Rectal smooth muscle tissue (tissue), 1 donor: ENCODE measurements at regions not wholly inside any gene's neighbourhood (a gene's known extent, or its start where the extent isn't known, plus 50 kb on each side); places are given as distances from the start of the nearest gene placed in this dataset.

Source experiments
- H3K27ac ChIP-seq: one replicate; pipeline ENCODE4 v1.7.0; 2013; ENCODE audit warnings: low read depth, low read length, inconsistent platforms
- H3K27me3 ChIP-seq: one replicate; pipeline ENCODE4 v1.7.0; 2013; ENCODE audit warnings: low read length; ENCODE audit not compliant: control insufficient read depth, insufficient read depth
- H3K36me3 ChIP-seq: one replicate; pipeline ENCODE4 v1.7.0; 2013; ENCODE audit warnings: low read length; ENCODE audit not compliant: control insufficient read depth, insufficient read depth
- H3K4me1 ChIP-seq: one replicate; pipeline ENCODE4 v1.7.0; 2013; ENCODE audit warnings: low read length; ENCODE audit not compliant: control insufficient read depth, insufficient read depth
- H3K4me3 ChIP-seq: one replicate; pipeline ENCODE4 v1.7.0; 2013; ENCODE audit warnings: low read length
- H3K9ac ChIP-seq: one replicate; pipeline ENCODE4 v1.7.0; 2013; ENCODE audit warnings: low read length

DNA sequence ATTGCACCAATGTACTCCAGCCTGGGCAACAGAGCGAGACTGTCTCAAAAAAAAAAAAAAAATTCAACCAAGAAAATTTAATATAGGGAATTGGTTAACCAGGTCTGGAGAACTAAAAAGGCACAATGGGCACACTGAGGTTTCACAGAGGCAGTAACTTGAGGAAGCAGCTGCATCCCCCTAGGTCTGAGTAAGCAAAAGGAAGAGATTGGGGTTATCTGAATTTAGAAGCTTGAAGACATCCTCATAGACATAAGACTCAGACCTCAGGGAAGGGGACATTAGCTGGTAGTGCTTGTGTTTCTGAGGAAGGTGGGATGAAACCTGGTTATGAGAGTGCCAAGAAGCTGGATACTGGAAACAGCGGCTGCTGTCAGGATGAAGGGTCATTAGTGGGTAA is 50.1 kb upstream of the LEKR1 start:
- Histone ChIP-seq H3K36me3 (no peaks in the 10 kb centered on the region), H3K27ac (no peak overlapping the region), H3K4me3 (no peak overlapping the region), H3K27me3 (no peaks in the 10 kb centered on the region), H3K4me1 (peaks cover 3% of the 10 kb centered on the region), H3K9ac (no peak overlapping the region)
